ENCODE measurements at regions not wholly inside any gene's neighbourhood (a gene's known extent, or its start where the extent isn't known, plus 50 kb on each side); places are given as distances from the start of the nearest gene placed in this dataset.

DNA sequence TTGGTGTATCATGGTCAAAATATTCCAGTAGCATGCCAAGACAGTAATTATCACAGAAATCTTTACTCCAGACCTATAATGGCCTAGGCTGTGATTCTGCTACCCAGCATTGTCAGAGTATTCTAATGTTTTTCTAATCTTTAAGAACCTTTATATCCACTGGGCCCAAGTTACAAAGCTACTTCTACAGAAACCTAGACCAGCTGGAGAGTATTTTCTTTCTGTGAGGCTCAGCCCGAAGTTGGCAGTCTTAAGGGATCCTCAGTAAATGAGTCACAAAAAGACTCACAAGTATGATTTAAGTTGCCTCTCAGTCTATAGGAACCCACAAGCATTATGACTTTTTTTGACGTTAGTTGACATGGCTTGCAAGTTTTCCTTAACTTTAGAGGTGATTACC, 638.5 kb upstream of the FAM241A start:
- H3K9me3 ChIP-seq (replicated peaks in 1 of 3) = no peaks in the 10 kb centered on the region
- H3K4me1 ChIP-seq (replicated peaks in 1 of 2) = no peaks in the 10 kb centered on the region
- DNase-seq = no peak
- H3K36me3 ChIP-seq (replicated peaks in 1 of 2) = no peaks in the 10 kb centered on the region
- 47 to 78% (median 63%) methylated on average over 2 of the region's 2 CpGs for WGBS, 4 donors
- H3K27ac ChIP-seq = no peak overlapping the region
- intact Hi-C loops (cut with DNase I) = no loop called here
- H3K27me3 ChIP-seq = no peaks in the 10 kb centered on the region
- TF ChIP-seq POLR2A (IDR thresholded peaks at IDR 0.05) = no peak
- TF ChIP-seq CTCF (IDR thresholded peaks at IDR 0.05) = no peak
- no peak overlapping the region for H3K4me3 ChIP-seq

GRCh38 chr4:111510535-111510934, 634.7 kb upstream of the FAM241A start:
- intact Hi-C loops (cut with DNase I) = no loop called here
- Histone ChIP-seq H3K4me3 (no peak overlapping the region), H3K36me3 (replicated peaks in 1 of 2) (no peaks in the 10 kb centered on the region), H3K27me3 (no peaks in the 10 kb centered on the region), H3K9me3 (replicated peaks in 1 of 3) (no peaks in the 10 kb centered on the region), H3K4me1 (replicated peaks in 1 of 2) (no peaks in the 10 kb centered on the region), H3K27ac (no peak overlapping the region)
- no peak for TF ChIP-seq POLR2A (IDR thresholded peaks at IDR 0.05)
- TF ChIP-seq CTCF (IDR thresholded peaks at IDR 0.05) = no peak
- no peak for DNase-seq

- Histone ChIP-seq H3K36me3 (replicated peaks in 1 of 2) (no peaks in the 10 kb centered on the region), H3K4me3 (no peak overlapping the region), H3K27ac (no peak overlapping the region), H3K9me3 (replicated peaks in 1 of 3) (no peaks in the 10 kb centered on the region), H3K4me1 (replicated peaks in 1 of 2) (no peaks in the 10 kb centered on the region), H3K27me3 (no peaks in the 10 kb centered on the region)
- TF ChIP-seq POLR2A (IDR thresholded peaks at IDR 0.05) (no peak), CTCF (IDR thresholded peaks at IDR 0.05) (no peak)
- 62 to 70% (median 65%) methylated on average over 5 of the region's 5 CpGs for WGBS, 4 donors
- DNase-seq = no peak
- intact Hi-C loops (cut with DNase I) = no loop called here
Observed at GRCh38 chr4:111512081-111512783, 633.0 kb upstream of the FAM241A start.

DNA sequence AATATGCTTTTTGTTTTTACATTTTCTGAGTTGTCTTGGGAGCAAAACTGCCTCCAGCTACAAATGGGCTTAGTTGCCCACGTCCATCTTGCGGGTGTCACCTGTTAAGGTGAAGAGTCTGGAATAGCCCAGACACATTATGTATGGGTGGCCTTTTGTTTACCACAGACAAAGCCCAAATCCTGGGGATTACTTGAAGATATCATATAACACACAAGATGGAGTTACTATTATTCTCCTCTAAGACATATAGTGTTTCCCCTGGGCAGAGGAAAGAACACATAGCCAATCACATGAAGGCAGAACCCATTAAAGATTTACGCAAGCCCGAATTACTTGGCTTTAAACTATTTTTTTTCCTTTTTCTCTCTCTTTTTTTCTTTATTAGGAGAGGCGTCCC, 625.6 kb upstream of the FAM241A start:
- H3K36me3 ChIP-seq (replicated peaks in 1 of 2) = no peaks in the 10 kb centered on the region
- no peaks in the 10 kb centered on the region for H3K4me1 ChIP-seq (replicated peaks in 1 of 2)
- no peak overlapping the region for H3K4me3 ChIP-seq
- intact Hi-C loops (cut with DNase I) = no loop called here
- H3K27ac ChIP-seq = no peak overlapping the region
- 69 to 82% (median 75%) methylated on average over 5 of the region's 5 CpGs for WGBS, 4 donors
- no peaks in the 10 kb centered on the region for H3K9me3 ChIP-seq (replicated peaks in 1 of 3)
- DNase-seq = no peak
- TF ChIP-seq CTCF (IDR thresholded peaks at IDR 0.05) (no peak), POLR2A (IDR thresholded peaks at IDR 0.05) (no peak)
- H3K27me3 ChIP-seq = no peaks in the 10 kb centered on the region
